GM19025 (cell line): ENCODE measurements at regions not wholly inside any gene's neighbourhood (a gene's known extent, or its start where the extent isn't known, plus 50 kb on each side); places are given as distances from the start of the nearest gene placed in this dataset.

Experiments
- ATAC-seq: cut with Tn5 transposase; IDR thresholded peaks from one replicate; pipeline ENCODE4 v1.9.1; 2021; ENCODE audit warnings: mild to moderate bottlenecking, low read depth, moderate library complexity; ENCODE audit not compliant: unreplicated experiment

- ATAC-seq: no peak
Measured at GRCh38 chr11:8740129-8740528, 57.5 kb downstream of the RPL27A start.

GRCh38 chr11:8744423-8744822 is 61.8 kb downstream of the RPL27A start:
- ATAC-seq: no peak

- no peak for ATAC-seq
Measured at GRCh38 chr11:8745431-8746253, 63.0 kb downstream of the RPL27A start.

DNA sequence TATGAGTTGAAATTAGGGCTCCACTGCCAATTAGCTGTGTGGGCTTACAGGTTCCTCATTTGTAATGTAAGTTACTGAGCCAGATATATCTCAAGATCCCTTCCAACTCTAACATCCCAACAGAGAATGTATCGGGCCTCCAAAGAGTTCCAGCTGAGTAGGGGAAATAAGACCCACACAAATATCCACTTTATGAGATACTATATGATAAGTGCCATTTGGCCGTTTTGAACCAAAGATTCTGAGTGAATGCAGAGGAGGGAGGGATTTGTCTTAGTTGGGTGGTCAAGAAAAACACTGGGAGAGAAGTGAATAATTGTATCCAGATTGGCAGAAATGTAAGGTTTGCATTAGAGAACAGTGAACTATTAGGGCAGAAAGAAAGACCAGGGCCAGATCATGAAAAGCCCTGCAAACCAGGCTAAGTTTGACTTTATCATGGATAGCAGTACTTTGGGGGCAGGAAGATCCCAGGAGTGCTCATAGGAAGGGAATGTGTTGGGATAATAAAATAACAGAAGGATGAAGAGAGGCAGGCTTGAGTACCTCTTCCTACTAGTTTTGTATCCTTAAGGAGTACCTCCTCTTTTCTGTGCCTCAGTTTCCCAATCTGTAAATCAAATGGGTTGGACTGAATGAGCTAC is 63.9 kb downstream of the RPL27A start:
- ATAC-seq: no peak

GRCh38 chr11:8747173-8747572 is 64.6 kb downstream of the RPL27A start:
- no peak for ATAC-seq

DNA sequence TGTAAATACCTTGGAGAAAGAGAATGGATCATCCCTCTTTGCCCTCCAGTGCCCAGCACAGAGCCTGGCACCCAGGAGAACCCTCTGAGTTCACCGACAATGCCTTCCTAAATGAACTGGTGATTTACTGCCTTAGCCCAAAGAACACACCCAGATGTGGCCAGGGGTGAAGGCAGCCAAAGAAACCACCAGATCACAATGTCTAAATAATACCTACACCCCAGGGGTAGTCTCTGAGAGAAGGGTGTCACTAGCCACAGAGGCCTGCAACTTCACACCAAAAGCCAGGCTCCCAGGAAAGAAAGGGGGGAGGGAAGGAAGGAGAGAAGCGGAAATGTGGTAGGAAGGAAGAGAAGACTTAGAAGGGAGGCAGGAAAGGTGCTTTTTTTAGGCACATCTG is 65.7 kb downstream of the RPL27A start:
- no peak for ATAC-seq

- no peak for ATAC-seq
Measured at GRCh38 chr11:8749202-8749601, 66.6 kb downstream of the RPL27A start.

- no peak for ATAC-seq
Measured at GRCh38 chr11:8754241-8754640, 71.6 kb downstream of the RPL27A start.

DNA sequence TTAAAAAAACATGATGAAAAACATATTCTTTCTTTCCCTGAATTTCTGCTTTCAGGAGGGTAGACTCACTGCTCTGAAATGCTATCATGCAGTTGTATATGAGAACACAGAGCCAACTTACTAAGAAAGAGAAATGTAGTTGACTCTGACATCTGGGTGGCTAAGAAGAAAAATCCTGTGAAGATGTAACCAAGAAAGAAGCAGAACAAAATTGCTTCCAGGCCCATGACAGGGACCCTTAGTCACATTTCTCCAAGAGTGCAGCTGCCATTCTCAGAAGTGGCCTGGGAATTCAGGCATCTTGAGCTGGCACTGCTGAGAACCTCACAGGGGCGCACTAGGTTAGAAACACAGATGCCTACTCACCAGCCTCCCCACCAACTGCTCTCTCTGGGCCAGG is 73.6 kb downstream of the RPL27A start:
- no peak for ATAC-seq

DNA sequence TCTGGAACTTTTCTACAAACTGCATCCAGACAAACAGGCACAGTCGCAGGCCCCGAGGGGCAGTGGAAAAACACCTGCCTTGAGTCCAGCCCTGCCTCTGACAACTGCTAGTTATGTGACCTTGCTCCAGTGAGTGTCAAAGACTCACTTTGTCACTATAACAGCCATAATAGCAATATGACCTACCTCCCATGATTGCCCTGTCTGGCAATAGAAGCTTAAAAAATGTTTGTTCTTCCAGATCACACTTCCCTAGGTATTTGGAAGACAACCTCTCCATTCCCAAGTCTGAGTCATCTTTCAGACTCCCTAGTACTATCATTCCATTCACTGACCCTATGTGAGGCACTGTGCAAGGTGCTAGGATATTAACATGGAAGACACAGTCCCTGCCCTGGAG is 74.5 kb downstream of the RPL27A start:
- no peak for ATAC-seq

DNA sequence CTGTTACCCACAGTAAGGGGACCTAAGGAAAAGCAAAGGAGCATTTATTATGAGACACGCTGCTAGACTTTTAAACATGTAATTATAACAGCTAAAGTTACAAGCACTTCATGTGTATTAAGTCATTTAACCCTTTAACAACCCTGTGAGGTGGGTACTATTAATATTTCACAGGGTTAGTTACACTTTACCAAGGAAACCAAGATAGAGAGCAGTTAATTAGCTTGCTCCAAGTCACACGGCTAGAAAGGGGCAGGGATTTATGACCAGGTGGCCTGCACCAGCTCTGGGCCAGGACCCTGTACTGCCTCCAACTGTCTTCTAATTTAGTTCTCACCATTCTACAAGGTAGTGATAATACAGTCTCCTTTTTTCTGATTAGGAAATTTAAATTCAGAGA is 74.9 kb downstream of the RPL27A start:
- no peak for ATAC-seq

DNA sequence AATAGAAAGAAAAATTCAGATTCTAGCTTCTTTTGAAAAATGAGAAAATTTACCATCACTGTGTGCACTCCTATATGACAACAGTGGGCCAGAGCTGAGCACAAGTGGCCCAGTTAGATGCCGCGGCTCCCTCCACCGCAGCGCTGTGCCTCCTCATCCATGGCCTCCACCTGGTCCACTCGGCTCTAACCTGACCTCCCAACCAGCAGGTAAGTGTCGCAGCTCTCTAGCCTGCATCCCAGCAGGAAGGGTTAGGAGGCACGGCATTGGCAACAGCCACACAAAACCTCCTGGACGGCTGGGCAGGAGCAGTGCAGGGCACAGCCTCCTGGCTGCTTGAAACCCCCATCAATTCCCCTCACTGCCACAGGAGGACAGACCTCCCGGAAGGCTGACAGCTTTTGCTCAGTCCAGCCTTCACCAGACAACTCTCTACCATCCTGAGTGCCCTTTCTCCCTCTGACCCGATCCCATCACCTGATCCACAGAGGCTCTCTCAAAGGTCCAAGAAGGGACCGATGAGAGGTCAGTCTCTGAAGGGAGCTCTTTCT is 76.1 kb downstream of the RPL27A start:
- no peak for ATAC-seq

GRCh38 chr11:8759634-8760033 is 77.0 kb downstream of the RPL27A start:
- no peak for ATAC-seq

DNA sequence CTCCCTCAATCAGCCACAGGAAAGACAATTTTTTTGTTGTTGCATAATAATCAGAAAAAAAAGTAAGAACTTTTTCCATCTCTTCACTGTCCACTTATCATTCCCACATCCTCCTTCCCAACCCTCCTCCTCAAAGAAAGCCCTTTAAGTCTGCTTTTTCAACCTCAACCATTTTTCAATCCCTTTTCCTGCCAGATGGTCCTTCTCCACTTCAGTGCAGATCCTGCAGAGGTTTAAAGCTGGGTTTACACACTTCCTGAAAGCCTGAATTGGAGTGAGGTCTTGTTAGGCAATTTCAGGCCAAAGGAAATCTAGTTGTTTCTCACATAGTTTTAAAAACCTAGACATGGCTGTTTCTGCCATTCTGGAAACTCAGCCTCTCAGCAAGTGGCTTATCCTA is 78.3 kb downstream of the RPL27A start:
- no peak for ATAC-seq

- no peak for ATAC-seq
Measured at GRCh38 chr11:8763070-8763685, 80.6 kb downstream of the RPL27A start.

DNA sequence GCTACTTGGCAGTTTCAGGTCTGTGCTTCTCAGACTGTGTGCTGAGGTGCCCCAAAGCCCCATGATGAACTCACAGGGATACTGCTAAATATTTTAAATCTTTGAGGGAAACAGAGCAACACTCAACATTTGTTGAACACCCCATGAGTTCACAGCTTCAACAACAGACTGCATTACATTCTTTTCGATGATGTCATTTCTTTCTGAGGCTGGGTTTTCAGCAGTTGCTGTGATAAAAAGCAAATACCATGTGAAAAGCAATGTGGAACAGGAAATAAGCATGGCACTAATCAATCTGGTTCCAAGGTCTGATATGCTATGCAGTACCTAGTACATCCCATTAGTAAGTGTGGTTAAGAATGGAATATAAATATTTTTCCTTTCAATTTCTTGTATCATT is 82.7 kb downstream of the RPL27A start:
- ATAC-seq: no peak

DNA sequence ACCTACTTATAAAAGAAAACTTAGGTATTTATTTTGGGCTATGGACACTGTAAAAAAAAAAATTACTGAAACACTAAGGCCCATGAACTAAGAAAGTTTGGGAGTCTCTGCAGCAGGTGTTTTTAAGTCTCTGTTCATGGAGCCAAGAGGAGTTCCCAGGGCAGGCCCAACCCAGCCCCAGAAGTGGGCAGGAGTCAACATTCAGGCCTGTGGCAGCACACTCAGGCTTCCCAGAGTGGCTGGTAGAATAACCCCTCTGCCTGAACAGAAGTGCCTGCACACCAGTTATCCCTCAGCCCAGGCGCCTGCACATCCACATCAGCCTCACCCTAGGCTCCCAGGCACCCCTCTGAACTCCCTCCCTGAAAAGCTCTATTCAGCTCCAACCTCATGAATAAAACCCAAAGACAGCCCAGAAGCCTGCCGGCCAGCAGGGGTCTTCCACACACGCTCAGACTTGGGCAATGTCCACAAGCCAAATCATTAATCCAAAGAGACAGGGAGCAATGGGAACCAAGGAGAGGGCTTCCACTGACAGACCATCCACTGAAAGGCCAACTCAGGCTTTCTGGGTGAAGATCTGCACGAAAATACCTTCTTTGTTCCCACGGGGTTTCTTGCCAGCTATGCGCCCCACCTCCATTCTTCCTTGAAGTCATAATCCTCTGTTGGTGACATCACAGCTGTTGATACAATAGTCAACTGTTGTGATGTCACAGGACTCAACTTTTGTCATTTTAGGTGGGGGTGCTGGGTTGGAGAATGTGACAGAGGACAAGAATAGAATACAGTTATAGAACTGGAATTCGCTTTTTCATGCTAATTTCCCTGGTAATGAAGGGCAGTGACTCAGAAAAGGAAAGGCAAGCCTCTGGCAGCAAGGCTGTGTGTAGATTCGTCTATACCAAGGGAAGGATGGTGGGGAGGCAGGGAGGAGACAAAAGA is 83.7 kb downstream of the RPL27A start:
- ATAC-seq: no peak

GRCh38 chr11:8766988-8767374 is 84.4 kb downstream of the RPL27A start:
- ATAC-seq: no peak

DNA sequence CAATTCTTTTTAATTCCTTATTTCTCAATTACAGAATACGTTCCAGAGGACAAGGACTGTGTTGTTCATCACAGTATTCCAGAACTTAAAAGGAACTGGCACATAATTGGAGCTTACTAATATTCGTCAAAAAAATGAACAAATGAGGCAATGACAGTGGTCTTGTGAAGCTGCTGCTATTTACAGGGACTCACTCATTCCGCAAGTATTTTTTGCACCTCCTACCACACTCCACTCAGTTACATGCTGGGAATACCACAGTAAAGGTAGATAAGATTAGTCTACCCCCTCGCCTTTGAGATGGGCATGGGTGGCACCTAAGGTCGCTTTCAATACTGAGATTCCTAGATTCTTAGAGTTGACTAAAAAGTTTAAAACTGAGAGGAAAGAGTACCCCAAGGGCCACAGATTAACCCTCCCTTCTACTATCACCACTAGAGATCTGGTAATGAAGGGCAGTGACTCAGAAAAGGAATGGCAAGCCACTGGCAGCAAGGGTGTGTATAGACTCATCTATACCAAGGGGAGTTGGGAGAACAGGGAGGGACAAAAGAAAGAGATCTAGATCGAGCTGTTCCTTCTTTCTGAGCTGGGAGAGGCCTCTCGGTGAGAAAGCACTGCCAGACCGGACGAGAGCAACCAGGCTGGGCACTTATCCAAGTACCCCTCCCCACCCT is 85.0 kb downstream of the RPL27A start:
- no peak for ATAC-seq
